HG02981 (cell line): ENCODE measurements at regions not wholly inside any gene's neighbourhood (a gene's known extent, or its start where the extent isn't known, plus 50 kb on each side); places are given as distances from the start of the nearest gene placed in this dataset.
"Not testable (repeated sequence)": the region's sequence is repeated elsewhere in the genome, so short reads cannot be mapped to it uniquely, and the experiment has no call there.

Source experiments
- ATAC-seq: cut with Tn5 transposase; IDR thresholded peaks from one replicate; pipeline ENCODE4 v1.9.1; 2021; ENCODE audit warnings: mild to moderate bottlenecking, moderate library complexity; ENCODE audit not compliant: unreplicated experiment

DNA sequence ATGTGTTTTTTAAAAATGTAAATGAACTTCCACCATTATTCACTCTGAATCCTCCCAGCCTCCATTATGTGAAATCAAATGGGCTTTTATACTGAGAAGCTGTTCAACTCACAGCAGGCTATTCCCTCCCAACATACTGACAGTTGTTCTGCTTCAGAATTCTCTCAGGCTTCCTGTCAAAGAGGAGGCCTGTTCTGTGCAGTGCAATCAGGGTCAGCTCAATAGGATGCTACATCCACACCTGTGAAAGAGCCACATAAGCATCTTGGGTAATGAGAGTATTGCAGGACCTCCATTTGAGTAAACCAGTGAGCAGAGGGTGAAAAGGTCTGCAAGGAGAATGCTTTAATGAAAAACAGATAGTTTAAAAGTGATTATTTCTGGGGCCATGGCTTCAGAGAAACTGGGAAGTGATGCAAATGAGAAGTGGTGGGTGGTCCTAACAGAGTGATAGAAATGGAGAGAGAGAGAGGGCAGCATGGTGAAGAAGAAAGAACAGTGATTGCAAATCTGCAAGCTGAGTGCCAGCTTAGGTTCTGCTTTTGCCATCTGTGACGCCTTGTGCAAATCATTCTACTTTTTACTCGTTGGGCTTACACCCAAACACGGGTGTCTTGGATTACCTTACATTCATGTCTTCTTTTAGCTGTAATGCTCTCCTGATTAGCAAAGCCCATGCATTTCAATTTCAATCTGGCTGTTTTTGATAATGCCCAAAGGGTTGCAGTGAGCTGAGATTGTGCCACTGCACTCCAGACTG is 202.5 kb upstream of the NMUR2 start:
- ATAC-seq = no peak

DNA sequence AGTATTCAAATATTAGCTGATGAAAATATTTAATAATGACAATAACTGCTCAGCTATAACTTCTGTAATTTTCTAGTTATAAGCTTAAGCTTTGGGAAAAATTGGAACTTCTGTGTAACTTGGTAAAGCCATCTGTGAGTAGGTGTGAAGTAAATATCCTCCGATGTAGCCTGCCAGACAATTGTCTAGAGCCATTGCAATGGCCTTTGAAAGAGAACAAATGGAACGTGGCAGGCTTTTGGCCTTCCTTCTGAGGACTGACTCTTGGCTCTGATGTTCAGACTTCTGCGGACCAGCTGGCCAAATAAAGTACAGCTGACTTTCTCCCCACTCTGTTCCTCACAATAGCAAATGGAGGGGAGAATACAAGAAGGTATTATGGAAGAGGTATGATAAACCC is 203.4 kb upstream of the NMUR2 start:
- ATAC-seq = no peak

DNA sequence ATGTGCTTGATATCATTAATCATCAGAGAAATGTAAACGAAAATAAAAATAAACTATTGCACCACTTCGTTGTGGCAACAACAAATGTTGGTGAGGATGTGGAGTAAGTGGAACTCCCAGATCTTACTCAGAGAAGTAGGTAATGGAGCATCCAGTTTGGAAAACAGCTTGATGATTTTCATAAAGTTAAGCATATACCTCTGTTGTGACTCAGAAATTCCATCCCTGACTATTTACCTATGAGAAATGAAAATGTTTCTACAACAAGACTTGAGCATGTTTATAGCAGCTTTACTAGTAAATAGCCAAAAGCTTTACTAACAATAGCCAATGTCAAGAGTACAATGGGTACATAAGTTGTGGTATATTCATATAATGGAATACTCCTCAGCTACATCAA is 214.7 kb upstream of the NMUR2 start:
- ATAC-seq = no peak

DNA sequence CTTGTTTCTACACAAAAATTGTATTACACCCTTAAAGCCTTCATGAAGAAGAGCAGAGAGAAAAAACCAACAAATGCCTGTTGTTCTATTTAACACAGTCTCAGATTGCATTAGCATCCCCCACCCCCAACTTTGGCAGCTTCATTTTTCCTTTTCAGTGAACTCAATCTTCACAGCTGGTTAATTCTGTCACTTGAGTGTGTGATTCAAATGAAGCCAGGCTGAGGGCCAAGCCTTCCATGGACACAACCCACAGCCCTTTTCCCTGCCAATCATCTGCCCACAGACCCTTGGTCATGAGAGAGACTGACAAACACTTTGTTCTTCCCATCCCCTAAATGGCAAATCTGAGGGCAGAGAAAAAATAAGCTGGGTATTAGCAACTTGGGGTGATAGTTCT is 217.5 kb upstream of the NMUR2 start:
- ATAC-seq = no peak

DNA sequence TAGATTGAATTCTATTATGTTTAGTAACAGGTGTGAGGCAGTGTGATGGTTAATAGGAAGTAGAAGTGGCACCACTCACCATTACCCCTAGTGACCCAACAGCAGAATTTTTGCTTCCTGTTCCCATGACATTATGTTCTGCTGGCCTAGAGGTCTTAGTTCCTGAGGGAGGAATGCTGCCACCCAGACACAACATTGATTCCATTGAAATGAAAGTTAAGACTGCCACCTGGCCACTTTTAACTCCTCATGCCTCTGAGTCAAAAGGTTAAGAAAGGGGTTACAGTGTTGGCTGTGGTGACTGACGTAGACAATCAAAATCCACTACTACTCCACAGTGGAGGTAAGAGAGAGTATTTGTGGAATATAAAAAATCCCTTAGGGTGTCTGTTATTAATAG is 218.9 kb upstream of the NMUR2 start:
- no peak for ATAC-seq

DNA sequence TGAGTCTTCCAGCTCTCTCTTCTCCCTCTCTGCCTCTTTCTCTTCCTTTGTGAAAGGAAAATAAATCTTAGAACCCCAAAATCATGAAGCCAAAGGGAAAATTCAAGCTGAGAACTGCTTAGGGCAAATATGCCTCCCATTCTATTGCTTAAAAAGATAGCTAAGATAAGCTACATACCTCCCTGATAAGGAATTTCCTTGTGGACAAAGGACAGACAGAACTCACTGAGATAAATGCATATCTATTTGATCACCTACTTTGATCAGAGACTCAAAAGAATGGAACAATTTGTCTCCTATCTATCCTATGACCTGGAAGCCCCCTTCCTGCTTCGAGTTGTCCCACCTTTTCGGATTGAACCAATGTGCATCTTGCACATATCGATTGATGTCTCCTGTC is 220.6 kb upstream of the NMUR2 start:
- ATAC-seq = no peak

DNA sequence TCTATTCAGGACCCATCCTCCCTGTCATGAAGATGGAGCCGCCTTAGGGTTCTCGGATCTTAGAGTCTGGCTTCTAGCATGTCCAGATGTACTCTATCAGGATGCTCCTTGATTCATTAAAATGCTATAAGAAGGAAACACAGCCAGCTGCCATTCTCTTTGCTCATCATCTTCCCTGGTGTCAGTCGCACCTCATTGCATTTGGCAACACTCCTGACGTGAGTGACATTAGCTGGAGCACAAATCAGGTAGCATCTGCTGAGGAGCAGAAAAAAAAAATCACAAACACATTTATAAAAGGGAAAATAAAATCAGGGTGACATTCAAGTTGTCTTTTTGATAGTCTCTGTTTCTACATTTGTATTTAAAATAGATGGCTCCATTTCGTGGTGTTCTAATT is 226.1 kb upstream of the NMUR2 start:
- no peak for ATAC-seq

DNA sequence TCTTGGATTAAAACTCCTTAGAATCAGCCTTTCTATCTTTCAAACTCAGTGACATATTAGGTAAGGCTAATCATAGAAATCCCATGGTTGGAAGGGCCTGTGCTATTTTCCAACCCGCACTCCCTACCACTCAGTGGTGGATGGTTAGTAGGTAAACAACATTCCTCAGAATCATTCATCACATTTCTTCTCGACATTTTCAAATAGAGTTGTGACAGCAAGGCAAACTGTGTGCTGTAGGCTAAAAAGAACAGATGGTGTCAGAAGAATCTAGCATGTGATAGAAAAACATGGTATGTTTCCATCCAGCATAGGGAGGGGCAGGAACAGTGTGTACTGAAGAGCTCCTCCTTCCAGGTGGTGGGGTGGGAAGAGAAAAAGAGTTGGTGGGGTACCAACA is 227.3 kb upstream of the NMUR2 start:
- ATAC-seq = no peak

DNA sequence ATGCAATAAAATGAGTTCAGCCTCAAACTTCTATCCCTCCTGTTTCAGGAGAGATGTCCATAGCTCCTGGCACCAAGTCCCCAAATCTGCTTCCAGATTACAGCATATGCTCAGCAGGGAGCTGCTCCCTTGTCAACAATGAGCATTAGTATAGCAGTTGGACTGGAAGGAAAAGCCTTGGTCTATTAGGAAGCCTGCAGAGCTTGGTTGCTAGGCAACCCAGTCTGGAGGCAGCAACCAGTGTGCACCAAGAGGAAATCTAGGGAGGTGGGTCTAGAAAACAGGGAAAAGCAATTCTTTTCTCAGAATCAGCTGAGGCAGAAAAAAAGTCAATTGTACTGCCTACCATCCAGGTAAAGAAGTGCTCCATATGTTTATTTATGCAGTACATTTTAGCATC is 229.5 kb upstream of the NMUR2 start:
- no peak for ATAC-seq

DNA sequence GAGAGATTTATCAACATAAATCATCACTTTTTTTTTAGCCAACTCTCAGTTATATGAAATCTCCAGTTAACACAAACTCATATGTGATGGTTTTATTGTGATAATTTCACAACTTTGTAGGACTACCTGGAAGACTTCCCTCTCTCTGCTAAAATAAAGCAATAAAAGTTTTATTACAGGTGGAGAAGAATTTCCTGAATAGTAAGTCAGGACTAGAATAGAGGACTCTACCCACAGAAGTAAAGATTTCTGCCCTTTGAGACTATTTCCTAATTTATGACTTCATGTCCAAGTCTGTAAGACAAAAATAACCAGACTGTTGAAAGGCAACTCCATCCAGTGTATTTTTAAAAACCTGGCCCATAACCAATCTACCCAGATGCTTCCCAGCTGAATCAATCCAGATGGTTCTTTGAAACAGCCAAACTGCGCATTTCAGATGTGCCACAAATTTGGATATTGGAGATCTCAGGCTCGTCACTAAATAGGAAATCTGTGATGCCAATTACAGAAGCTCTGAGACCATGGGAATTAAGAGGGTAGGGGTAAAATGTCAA is 234.0 kb upstream of the NMUR2 start:
- ATAC-seq = no peak

DNA sequence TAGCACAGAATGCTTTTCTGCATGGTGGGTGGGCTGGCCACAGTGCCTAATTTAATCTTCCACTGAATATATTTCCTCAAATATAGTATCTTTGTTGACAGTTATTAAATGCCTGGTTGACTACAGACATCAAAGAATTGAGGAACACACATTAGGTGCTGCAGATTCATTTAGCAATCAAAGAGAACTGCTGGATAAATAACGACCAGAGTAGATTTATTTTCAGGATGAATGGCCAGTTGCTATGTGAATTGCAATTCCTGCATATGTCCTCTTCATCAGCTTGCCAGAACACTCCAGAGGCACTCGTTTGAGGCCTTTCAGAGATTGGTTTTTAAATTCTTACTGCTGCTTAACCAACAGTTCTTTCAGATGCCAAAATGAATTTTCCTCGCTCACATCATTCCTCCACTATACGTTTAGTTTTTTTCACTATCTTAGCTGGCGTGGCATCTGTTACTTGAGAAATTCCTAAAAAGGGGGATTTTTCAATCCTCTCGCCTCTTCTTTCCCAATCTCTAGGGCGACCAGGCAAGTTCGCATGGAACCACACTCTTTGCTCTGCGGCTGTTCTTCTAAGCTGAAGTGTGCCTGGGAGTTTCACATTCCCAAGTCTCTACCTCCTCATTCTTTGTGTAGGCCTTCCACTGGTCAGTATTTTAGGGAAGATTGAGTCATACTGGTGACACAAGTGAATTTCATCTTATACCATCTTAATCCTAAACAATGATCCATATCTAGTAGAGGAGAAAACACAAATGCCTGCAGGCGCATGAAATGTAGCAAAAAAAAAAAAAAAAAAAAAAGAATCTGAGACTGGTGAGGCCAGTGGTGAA is 237.1 kb upstream of the NMUR2 start:
- no peak for ATAC-seq

DNA sequence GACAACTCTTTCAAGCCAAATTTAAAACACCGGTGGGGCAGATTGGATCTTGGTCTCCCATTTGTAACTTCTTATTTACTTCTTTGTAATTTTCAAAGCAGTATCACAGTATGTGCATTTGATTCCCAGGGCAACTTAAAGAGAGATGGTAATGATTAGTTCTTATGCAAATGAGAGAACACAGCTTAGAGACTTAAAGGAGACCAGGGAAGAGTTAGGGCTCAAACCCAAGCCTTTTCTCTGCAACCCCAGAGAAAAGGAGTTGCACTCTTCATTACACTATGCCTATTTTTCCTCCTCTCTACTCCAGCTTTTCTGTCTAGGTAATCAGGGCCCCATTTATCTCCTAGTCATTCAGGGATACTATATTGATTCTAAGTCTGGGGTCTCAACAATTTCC is 237.8 kb upstream of the NMUR2 start:
- ATAC-seq = no peak

DNA sequence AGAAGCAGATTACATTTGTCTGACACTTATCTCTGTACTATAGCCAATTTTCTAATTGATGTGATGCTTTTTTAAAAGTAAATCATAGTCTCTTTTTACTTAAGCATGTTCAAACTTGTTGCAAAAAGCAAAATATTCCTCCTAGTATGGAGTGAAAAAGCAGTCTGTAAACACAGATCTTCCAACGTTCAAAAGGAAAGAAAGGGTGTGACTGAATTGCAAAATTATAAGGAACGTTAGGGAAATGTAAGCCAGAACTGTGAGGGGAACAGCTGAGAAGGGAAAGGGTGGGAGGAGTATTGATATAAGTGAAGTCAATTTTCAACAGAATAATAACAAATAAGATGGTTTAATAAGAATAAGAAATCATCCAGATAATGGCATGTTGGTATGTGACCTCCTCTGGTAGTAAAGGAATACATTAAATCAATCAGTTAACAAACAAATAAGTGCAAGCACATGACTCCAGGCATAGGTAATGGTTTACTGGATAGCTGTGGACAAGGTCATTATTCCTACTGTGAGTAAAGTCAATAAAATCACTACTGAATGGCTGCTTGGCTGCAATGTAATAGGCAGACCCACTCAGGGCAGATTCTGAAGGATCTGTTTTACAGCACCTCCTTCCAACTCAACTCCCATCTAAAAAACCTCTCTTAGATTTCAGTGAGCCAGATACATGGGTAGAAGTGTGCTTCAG is 239.1 kb upstream of the NMUR2 start:
- ATAC-seq = no peak

DNA sequence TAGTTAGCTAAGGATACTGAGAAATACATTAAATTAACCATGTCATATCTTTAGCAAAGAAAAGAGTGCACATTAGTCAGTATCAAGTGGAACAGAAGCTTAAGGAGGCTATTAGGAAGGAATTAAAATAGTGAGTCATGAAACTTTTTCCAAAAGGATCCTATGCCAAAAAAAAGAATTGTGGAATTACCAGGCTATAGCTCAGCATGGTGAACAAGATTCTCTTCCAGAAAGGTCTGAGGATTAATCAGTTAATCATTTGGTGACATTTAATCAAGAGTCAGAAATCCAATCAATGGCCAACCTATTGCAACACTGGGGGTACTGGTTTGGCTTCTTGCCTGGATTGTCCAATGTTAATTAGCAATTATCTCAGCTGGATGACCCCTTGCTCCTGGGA is 244.5 kb upstream of the NMUR2 start:
- ATAC-seq = no peak

DNA sequence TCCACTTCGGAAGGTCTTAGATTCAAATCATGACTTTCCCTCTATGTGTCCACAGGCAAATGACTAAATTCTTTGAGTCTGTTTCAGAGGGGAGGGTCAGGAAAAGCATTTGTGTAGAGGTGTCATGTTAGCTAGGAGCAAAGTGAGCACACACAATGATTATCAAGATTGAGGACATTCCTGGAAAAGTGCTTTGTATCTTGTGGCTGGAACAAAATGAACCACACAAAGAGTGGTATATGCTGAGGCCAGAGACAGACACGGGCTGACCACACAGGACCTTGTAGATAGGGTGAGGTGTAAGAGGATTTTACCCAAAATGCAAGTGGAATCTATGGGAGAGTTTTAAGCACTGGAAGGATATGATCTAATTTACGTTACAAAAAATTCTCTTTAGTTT is 245.3 kb upstream of the NMUR2 start:
- no peak for ATAC-seq

DNA sequence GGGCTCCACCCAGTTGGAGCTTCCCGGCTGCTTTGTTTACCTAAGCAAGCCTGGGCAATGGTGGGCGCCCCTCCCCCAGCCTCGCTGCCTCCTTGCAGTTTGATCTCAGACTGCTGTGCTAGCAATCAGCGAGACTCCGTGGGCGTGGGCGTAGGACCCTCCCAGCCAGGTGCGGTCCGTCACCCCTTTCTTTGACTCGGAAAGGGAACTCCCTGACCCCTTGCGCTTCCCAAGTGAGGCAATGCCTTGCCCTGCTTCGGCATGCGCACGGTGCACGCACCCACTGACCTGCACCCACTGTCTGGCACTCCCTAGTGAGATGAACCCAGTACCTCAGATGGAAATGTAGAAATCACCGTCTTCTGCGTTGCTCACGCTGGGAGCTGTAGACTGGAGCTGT is 254.4 kb upstream of the NMUR2 start:
- not testable (repeated sequence) for ATAC-seq

DNA sequence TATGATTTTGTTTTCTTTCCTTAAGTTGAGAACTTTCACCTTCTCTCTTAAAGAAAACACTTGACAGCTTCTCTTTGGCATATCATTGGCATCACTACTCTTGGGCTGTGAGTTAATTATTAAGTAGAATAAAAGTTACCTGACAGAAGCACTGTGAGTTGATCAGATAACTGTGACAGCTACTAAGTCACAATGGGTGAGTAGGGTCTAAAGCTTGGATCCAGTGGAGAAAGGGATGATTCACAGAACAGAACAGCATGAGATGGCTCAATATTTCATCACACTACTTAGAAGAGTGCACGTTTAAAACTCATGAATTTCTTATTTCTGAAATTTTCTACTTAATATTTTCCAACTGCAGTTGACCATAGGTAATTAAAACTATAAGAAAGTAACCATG is 268.5 kb upstream of the NMUR2 start:
- no peak for ATAC-seq

DNA sequence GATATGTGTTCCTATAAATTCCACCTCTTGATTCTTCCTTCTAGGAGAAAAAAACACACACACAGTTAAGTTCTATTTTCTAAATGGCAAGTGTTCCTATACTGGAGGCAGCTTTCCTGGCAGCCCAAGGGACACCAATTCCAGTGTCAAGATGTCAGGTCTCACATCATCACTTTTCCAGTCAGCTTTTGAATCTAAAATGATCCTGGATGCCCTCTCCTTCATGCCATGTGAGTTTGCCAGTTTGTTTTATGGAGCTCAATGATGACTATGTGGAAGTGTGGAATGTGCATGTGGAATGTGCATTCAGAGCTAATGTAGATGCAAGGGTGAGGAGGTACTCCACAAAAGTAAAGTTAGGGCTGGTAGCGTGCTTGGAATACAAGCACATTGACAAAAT is 269.3 kb upstream of the NMUR2 start:
- ATAC-seq = no peak

DNA sequence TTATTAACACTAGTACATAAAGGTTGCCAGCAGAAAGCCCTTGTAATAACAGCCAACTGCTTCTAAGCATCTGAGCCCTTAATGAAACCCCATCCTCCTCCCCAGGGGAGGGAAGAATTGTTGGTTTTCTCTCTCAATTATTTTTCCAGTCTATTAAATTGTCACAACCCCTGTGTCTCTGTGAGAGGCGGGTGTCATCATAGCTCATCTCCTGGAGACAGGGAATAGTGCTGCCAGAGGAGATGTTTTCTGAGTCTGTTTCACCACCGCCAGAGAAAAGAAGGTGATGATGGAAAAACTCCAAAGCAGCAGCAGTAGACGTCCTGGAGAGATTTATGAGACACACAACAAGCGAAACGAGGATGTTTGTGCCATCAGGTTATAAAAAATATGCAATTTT is 271.1 kb upstream of the NMUR2 start:
- ATAC-seq = no peak

DNA sequence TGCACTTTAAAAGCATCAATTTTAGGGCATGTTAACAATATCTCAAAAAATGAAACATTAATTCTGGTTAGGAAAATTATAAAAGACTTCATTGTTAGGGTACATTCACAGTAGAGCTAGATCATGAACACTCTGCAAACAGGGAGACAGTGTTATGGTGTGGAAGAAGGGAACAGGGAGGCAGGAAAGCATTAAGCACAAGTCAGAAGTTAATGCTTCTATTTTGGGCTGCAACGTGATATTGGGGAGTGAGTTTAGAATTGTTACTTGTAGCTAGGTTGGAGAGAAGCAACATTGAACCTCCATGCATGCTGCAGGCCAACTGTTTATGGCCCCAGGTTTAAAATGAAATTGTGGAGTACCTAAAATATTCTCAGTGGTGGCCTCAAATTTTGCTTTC is 278.1 kb upstream of the NMUR2 start:
- ATAC-seq = no peak

DNA sequence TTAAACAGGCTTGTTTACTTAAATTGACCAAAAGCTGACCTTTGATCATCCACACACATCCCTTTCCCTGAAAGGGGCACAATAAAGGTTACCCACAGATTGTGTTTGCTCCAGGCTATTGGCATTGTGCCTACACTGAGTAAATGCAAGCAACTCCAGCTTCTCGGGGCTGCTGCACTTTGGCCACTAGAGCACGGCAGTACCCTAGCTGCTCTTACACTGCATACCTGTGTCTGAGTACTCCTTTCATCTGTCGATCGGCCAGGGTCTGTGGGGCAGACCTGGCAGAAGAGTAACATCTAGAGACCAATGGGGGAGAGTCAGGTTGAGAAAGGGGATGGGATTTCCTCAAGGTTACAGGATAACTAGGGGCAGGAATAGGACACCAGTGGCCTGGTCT is 281.9 kb upstream of the NMUR2 start:
- ATAC-seq = no peak
